ENCODE measurements at regions not wholly inside any gene's neighbourhood (a gene's known extent, or its start where the extent isn't known, plus 50 kb on each side); places are given as distances from the start of the nearest gene placed in this dataset.

- H3K56ac ChIP-seq (ENCODE audit: low read length), result no peak overlapping the region
Measured at GRCh38 chr20:17881741-17882064, 86.9 kb downstream of the SNX5 start.

GRCh38 chr20:17878912-17879602 lies 89.5 kb downstream of the SNX5 start:
- no peak overlapping the region for H2BK15ac ChIP-seq (replicated peaks; ENCODE audit: low read depth)
- H3K4ac ChIP-seq (ENCODE audit: low read depth, low read length), result no peak overlapping the region
- H4K8ac ChIP-seq (ENCODE audit: low read depth, low read length), result no peak overlapping the region
- H2BK5ac ChIP-seq (ENCODE audit: low read length), result no peak overlapping the region
- no peak overlapping the region for H3K4me3 ChIP-seq (ENCODE audit: low read length)
- H2BK120ac ChIP-seq (ENCODE audit: low read depth, low read length), result no peak overlapping the region
- H3K79me1 ChIP-seq (ENCODE audit: low read length), result no peaks in the 10 kb centered on the region
- H4K5ac ChIP-seq (ENCODE audit: low read length), result no peak overlapping the region
- H3K27ac ChIP-seq (ENCODE audit: low read depth, low read length), result no peak overlapping the region
- DNase-seq, result no peak
- H3K23ac ChIP-seq (ENCODE audit: low read length), result no peak overlapping the region
- H2AK5ac ChIP-seq (ENCODE audit: low read length), result no peak overlapping the region
- no peaks in the 10 kb centered on the region for H3K4me1 ChIP-seq (ENCODE audit: control insufficient read depth, low read depth, low read length)
- H3K9ac ChIP-seq (ENCODE audit: low read length), result no peak overlapping the region
- H3K36me3 ChIP-seq (ENCODE audit: control insufficient read depth, insufficient read depth, low read length), result no peaks in the 10 kb centered on the region
- H3K18ac ChIP-seq (ENCODE audit: low read length), result no peak overlapping the region
- no peaks in the 10 kb centered on the region for H3K27me3 ChIP-seq (ENCODE audit: insufficient read depth, low read length, poor library complexity)
- H3K56ac ChIP-seq (ENCODE audit: low read length), result no peak overlapping the region
- H3K79me2 ChIP-seq (ENCODE audit: control insufficient read depth, insufficient read depth, low read length), result no peaks in the 10 kb centered on the region
- H3K4me2 ChIP-seq (ENCODE audit: low read length), result no peak overlapping the region
- no CpG with 5 or more reads among the region's 6 CpGs for WGBS (ENCODE audit: extremely low coverage, insufficient coverage, low lambda C conversion rate)

More at GRCh38 chr20:17881741-17882064, 86.9 kb downstream of the SNX5 start:
- DNase-seq, result no peak
- no CpG with 5 or more reads among the region's 1 CpG for WGBS (ENCODE audit: extremely low coverage, insufficient coverage, low lambda C conversion rate)
- Histone ChIP-seq H3K4ac (ENCODE audit: low read depth, low read length) (no peak overlapping the region), H3K36me3 (ENCODE audit: control insufficient read depth, insufficient read depth, low read length) (no peaks in the 10 kb centered on the region), H3K4me2 (ENCODE audit: low read length) (no peak overlapping the region), H3K23ac (ENCODE audit: low read length) (no peak overlapping the region), H2BK5ac (ENCODE audit: low read length) (no peak overlapping the region), H2BK15ac (replicated peaks; ENCODE audit: low read depth) (no peak overlapping the region), H3K79me2 (ENCODE audit: control insufficient read depth, insufficient read depth, low read length) (no peaks in the 10 kb centered on the region), H3K18ac (ENCODE audit: low read length) (no peak overlapping the region), H3K9ac (ENCODE audit: low read length) (no peak overlapping the region), H3K27ac (ENCODE audit: low read depth, low read length) (no peak overlapping the region), H4K5ac (ENCODE audit: low read length) (no peak overlapping the region), H4K8ac (ENCODE audit: low read depth, low read length) (no peak overlapping the region), H3K27me3 (ENCODE audit: insufficient read depth, low read length, poor library complexity) (no peaks in the 10 kb centered on the region), H3K79me1 (ENCODE audit: low read length) (no peaks in the 10 kb centered on the region), H2AK5ac (ENCODE audit: low read length) (no peak overlapping the region), H2BK120ac (ENCODE audit: low read depth, low read length) (no peak overlapping the region), H3K4me1 (ENCODE audit: control insufficient read depth, low read depth, low read length) (no peaks in the 10 kb centered on the region), H3K4me3 (ENCODE audit: low read length) (no peak overlapping the region)

- Histone ChIP-seq H3K79me2 (ENCODE audit: control insufficient read depth, insufficient read depth, low read length) (no peaks in the 10 kb centered on the region), H3K9ac (ENCODE audit: low read length) (no peak overlapping the region), H3K4me3 (ENCODE audit: low read length) (no peak overlapping the region), H3K36me3 (ENCODE audit: control insufficient read depth, insufficient read depth, low read length) (no peaks in the 10 kb centered on the region), H3K4me2 (ENCODE audit: low read length) (no peak overlapping the region), H2BK15ac (replicated peaks; ENCODE audit: low read depth) (no peak overlapping the region), H3K56ac (ENCODE audit: low read length) (no peak overlapping the region), H3K27ac (ENCODE audit: low read depth, low read length) (no peak overlapping the region), H3K4me1 (ENCODE audit: control insufficient read depth, low read depth, low read length) (no peaks in the 10 kb centered on the region), H2AK5ac (ENCODE audit: low read length) (no peak overlapping the region), H3K79me1 (ENCODE audit: low read length) (no peaks in the 10 kb centered on the region), H3K18ac (ENCODE audit: low read length) (no peak overlapping the region), H3K4ac (ENCODE audit: low read depth, low read length) (no peak overlapping the region), H4K8ac (ENCODE audit: low read depth, low read length) (no peak overlapping the region), H3K23ac (ENCODE audit: low read length) (no peak overlapping the region), H2BK5ac (ENCODE audit: low read length) (no peak overlapping the region), H3K27me3 (ENCODE audit: insufficient read depth, low read length, poor library complexity) (no peaks in the 10 kb centered on the region), H2BK120ac (ENCODE audit: low read depth, low read length) (no peak overlapping the region), H4K5ac (ENCODE audit: low read length) (no peak overlapping the region)
- no peak for DNase-seq
- no CpG with 5 or more reads among the region's 18 CpGs for WGBS (ENCODE audit: extremely low coverage, insufficient coverage, low lambda C conversion rate)
Measured at GRCh38 chr20:17878069-17878911, 90.3 kb downstream of the SNX5 start.

- no peak overlapping the region for H4K8ac ChIP-seq (ENCODE audit: low read depth, low read length)
- no CpG with 5 or more reads among the region's 10 CpGs for WGBS (ENCODE audit: extremely low coverage, insufficient coverage, low lambda C conversion rate)
- no peak overlapping the region for H2BK15ac ChIP-seq (replicated peaks; ENCODE audit: low read depth)
- no peak overlapping the region for H3K4me2 ChIP-seq (ENCODE audit: low read length)
- H3K79me1 ChIP-seq (ENCODE audit: low read length), result no peaks in the 10 kb centered on the region
- H3K27me3 ChIP-seq (ENCODE audit: insufficient read depth, low read length, poor library complexity), result no peaks in the 10 kb centered on the region
- H3K9ac ChIP-seq (ENCODE audit: low read length), result no peak overlapping the region
- no peak overlapping the region for H2BK5ac ChIP-seq (ENCODE audit: low read length)
- H3K4me1 ChIP-seq (ENCODE audit: control insufficient read depth, low read depth, low read length), result peaks cover 7% of the 10 kb centered on the region
- H3K23ac ChIP-seq (ENCODE audit: low read length), result no peak overlapping the region
- H2BK120ac ChIP-seq (ENCODE audit: low read depth, low read length), result no peak overlapping the region
- H3K4ac ChIP-seq (ENCODE audit: low read depth, low read length), result no peak overlapping the region
- DNase-seq, result peak; percentile 72
- peak overlapping the region; percentile 26 for H3K56ac ChIP-seq (ENCODE audit: low read length)
- no peak overlapping the region for H4K5ac ChIP-seq (ENCODE audit: low read length)
- H3K18ac ChIP-seq (ENCODE audit: low read length), result no peak overlapping the region
- H3K36me3 ChIP-seq (ENCODE audit: control insufficient read depth, insufficient read depth, low read length), result no peaks in the 10 kb centered on the region
- H3K27ac ChIP-seq (ENCODE audit: low read depth, low read length), result no peak overlapping the region
- H3K4me3 ChIP-seq (ENCODE audit: low read length), result no peak overlapping the region
- H3K79me2 ChIP-seq (ENCODE audit: control insufficient read depth, insufficient read depth, low read length), result no peaks in the 10 kb centered on the region
- no peak overlapping the region for H2AK5ac ChIP-seq (ENCODE audit: low read length)
Measured at GRCh38 chr20:17875981-17876385, 92.6 kb downstream of the SNX5 start.

- Histone ChIP-seq H3K23ac (ENCODE audit: low read length) (no peak overlapping the region), H2AK5ac (ENCODE audit: low read length) (no peak overlapping the region), H3K27me3 (ENCODE audit: insufficient read depth, low read length, poor library complexity) (no peaks in the 10 kb centered on the region), H2BK5ac (ENCODE audit: low read length) (no peak overlapping the region), H3K4me3 (ENCODE audit: low read length) (no peak overlapping the region), H3K79me1 (ENCODE audit: low read length) (no peaks in the 10 kb centered on the region), H3K9ac (ENCODE audit: low read length) (no peak overlapping the region), H3K79me2 (ENCODE audit: control insufficient read depth, insufficient read depth, low read length) (no peaks in the 10 kb centered on the region), H4K8ac (ENCODE audit: low read depth, low read length) (no peak overlapping the region), H3K18ac (ENCODE audit: low read length) (no peak overlapping the region), H4K5ac (ENCODE audit: low read length) (no peak overlapping the region), H3K4me2 (ENCODE audit: low read length) (no peak overlapping the region), H3K4ac (ENCODE audit: low read depth, low read length) (no peak overlapping the region), H3K36me3 (ENCODE audit: control insufficient read depth, insufficient read depth, low read length) (no peaks in the 10 kb centered on the region), H2BK120ac (ENCODE audit: low read depth, low read length) (no peak overlapping the region), H3K27ac (ENCODE audit: low read depth, low read length) (no peak overlapping the region), H3K4me1 (ENCODE audit: control insufficient read depth, low read depth, low read length) (peaks cover 7% of the 10 kb centered on the region), H3K56ac (ENCODE audit: low read length) (no peak overlapping the region), H2BK15ac (replicated peaks; ENCODE audit: low read depth) (no peak overlapping the region)
- WGBS (ENCODE audit: extremely low coverage, insufficient coverage, low lambda C conversion rate), result no CpG with 5 or more reads among the region's 15 CpGs
- DNase-seq, result no peak
Measured at GRCh38 chr20:17875106-17875980, 93.3 kb downstream of the SNX5 start.

Data from mesendoderm (in vitro differentiated cells).